Ascending aorta (tissue), 2 donors: ENCODE measurements at regions not wholly inside any gene's neighbourhood (a gene's known extent, or its start where the extent isn't known, plus 50 kb on each side); places are given as distances from the start of the nearest gene placed in this dataset.

ENCODE experiments used
- DNase-seq, 2 donors: peaks; one replicate each; pipeline ENCODE4 v3.0.0-alpha.2; 2019; ENCODE audit warnings: low spot score in 2 of 2
- H3K27ac ChIP-seq, 2 donors: fragments of 200-600 bp; sonication (generic); one replicate each; pipeline ENCODE4 v1.5.1; 2016 to 2017; ENCODE audit warnings: mild to moderate bottlenecking in 1 of 2
- H3K27me3 ChIP-seq: fragments of 200-600 bp; sonication (generic); one replicate; pipeline ENCODE4 v1.5.1; 2017
- H3K36me3 ChIP-seq, 2 donors: fragments of 200-600 bp; sonication (generic); one replicate each; pipeline ENCODE4 v1.5.1; 2016
- H3K4me1 ChIP-seq, 2 donors: fragments of 200-600 bp; sonication (generic); one replicate each; pipeline ENCODE4 v1.5.1; 2016 to 2017; ENCODE audit warnings: mild to moderate bottlenecking in 1 of 2
- H3K4me3 ChIP-seq, 2 donors: fragments of 200-600 bp; sonication (generic); one replicate each; pipeline ENCODE4 v1.5.1; 2016 to 2017; ENCODE audit warnings: mild to moderate bottlenecking in 1 of 2
- H3K9me3 ChIP-seq, 2 donors: fragments of 200-600 bp; sonication (generic); one replicate each; pipeline ENCODE4 v1.5.1; 2016
- intact Hi-C: fragments of 100-400 bp; cut with DNase I; formaldehyde crosslinking; loops from one replicate; pipeline ENCODE4 v1.15.1; 2023
- TF ChIP-seq, protein P1 (sequence below), 3 experiments: fragments of 200-600 bp in 2 of 3; fragments of 450-650 bp in 1 of 3; sonication (generic) in 2 of 3; IDR thresholded peaks; one replicate each; pipeline ENCODE4 v1.5.1; 2016 to 2019; ENCODE audit warnings: antibody characterized with exemption in 3 of 3, mild to moderate bottlenecking in 1 of 3, moderate library complexity in 1 of 3

DNA sequence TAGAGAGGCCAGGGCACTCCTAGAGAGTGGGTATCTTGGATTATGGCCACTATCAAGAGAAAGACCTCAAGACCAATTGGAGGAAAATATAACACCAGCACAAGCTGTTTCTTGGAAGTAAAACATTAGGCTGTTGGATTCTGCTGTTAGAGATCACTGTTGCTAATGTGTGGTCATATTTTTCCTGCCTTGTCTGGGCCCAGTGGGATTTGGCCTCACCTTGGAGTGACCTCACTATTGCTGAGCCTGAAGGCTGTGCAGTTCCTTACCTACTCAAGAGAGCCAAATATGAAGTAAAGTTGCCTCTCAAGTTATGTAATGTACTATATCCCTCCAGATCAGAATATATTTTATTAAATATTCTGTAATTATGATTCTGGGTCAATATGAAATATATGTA lies 355.4 kb upstream of the CTSO start:
- Histone ChIP-seq H3K9me3 (no peaks in the 10 kb centered on the region), H3K36me3 (no peaks in the 10 kb centered on the region), H3K27ac (no peak overlapping the region), H3K27me3 (no peaks in the 10 kb centered on the region), H3K4me1 (peaks cover 0 to 7% of the 10 kb centered on the region in 2 donors), H3K4me3 (no peak overlapping the region)
- no peak for DNase-seq
- intact Hi-C loops, result no loop called here
- TF ChIP-seq, protein P1, sequence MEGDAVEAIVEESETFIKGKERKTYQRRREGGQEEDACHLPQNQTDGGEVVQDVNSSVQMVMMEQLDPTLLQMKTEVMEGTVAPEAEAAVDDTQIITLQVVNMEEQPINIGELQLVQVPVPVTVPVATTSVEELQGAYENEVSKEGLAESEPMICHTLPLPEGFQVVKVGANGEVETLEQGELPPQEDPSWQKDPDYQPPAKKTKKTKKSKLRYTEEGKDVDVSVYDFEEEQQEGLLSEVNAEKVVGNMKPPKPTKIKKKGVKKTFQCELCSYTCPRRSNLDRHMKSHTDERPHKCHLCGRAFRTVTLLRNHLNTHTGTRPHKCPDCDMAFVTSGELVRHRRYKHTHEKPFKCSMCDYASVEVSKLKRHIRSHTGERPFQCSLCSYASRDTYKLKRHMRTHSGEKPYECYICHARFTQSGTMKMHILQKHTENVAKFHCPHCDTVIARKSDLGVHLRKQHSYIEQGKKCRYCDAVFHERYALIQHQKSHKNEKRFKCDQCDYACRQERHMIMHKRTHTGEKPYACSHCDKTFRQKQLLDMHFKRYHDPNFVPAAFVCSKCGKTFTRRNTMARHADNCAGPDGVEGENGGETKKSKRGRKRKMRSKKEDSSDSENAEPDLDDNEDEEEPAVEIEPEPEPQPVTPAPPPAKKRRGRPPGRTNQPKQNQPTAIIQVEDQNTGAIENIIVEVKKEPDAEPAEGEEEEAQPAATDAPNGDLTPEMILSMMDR (IDR thresholded peaks at IDR 0.05), result no peak

DNA sequence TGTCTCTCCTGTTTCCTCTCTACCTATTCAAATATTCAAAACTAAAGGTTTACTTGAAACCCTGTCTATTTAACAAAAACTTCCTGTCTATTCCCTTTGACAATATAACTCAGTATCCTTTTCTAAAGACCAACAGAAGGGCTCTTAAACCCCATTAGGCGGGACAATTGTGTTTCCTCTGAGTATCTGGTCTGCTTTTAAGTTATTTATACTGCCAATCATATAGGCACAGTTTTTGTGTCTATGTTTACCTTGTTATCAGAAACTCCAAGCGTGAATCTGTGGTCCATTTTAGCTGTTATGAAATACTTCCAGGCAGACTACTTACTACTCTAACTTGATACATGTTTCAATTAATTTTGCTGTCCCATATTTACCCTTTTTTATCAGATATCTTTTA lies 350.0 kb upstream of the CTSO start:
- intact Hi-C loops, result no loop called here
- no peak for DNase-seq
- no peaks in the 10 kb centered on the region for H3K27me3 ChIP-seq
- TF ChIP-seq, protein P1 (IDR thresholded peaks at IDR 0.05), result no peak
- H3K9me3 ChIP-seq, result no peaks in the 10 kb centered on the region
- peaks cover 0 to 3% of the 10 kb centered on the region in 2 donors for H3K4me1 ChIP-seq
- no peak overlapping the region for H3K27ac ChIP-seq
- no peak overlapping the region for H3K4me3 ChIP-seq
- H3K36me3 ChIP-seq, result no peaks in the 10 kb centered on the region

DNA sequence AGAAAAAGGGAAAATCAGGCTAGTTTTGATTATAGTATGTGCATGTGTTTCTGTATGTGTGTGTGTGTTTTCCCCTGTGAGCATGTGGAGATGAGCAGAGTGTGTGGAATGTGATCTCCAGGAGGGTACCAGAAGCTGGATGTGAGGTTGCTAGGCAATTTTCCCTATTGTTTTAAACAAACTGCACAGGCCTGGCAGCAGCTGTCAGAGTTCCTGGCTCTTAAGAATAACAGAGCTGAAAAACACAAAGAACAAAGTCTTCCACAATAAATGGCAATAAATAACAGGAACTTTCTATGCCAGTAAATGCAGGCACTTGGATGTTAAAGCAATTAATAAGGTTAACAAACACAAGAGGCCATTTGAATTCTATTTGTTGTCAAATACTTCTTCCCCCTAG lies 344.6 kb upstream of the CTSO start:
- intact Hi-C loops, result loop anchor here (10.0 kb wide), 1 partner anchor 667 kb away; no protein-coding TSS in a partner anchor
- Histone ChIP-seq H3K9me3 (no peaks in the 10 kb centered on the region), H3K27ac (no peak overlapping the region), H3K4me3 (no peak overlapping the region), H3K27me3 (no peaks in the 10 kb centered on the region), H3K4me1 (no peaks in the 10 kb centered on the region), H3K36me3 (no peaks in the 10 kb centered on the region)
- TF ChIP-seq, protein P1 (IDR thresholded peaks at IDR 0.05), result no peak
- DNase-seq, result no peak

DNA sequence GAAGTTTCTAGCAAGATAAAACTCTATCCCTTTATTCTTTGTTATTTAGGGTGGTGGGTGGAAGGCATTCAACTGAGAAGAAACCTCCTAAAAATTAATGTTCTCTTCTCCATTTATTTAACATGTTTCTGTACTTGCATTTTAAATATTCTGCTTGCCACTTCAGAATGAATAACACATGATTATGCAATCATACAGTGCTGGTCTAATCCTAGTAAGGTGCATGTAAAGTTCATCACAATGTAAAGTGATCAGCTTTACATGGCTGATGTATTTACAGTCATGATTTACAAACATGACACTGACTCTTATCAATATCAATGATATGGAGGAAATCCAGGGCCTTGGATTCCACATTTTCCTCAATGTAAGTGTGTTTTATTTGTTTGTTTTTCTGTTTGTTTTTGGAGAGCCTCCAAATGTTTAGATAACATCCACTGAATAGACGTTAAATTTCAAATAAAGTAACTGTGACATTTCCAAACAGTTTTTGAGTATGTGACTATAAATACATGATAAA lies 342.1 kb upstream of the CTSO start:
- intact Hi-C loops, result loop anchor here (10.0 kb wide), 1 partner anchor 669 kb away; no protein-coding TSS in a partner anchor
- no peak overlapping the region for H3K27ac ChIP-seq
- no peak overlapping the region for H3K4me3 ChIP-seq
- TF ChIP-seq, protein P1 (IDR thresholded peaks at IDR 0.05), result no peak
- no peaks in the 10 kb centered on the region for H3K9me3 ChIP-seq
- DNase-seq, result no peak
- H3K4me1 ChIP-seq, result no peaks in the 10 kb centered on the region
- H3K27me3 ChIP-seq, result no peaks in the 10 kb centered on the region
- H3K36me3 ChIP-seq, result no peaks in the 10 kb centered on the region

DNA sequence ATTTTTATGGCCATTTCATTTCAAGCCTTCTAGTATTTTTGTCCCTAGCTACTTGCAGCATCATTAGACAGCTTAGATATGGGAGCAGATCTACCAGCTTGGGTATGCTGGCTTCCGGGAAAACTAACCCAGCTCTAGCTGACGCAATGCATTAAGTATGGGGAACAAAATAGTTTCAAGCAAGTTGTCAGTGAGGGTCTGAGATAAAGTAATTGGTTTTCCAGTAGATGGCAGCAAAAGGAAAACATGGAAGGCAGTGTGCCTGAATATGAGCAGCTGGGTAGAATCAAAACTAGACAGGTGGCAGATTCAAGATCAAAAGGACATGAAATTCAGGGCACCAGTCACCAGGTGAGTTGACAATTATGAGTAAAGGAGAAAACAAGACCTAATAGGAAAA lies 340.9 kb upstream of the CTSO start:
- no peaks in the 10 kb centered on the region for H3K9me3 ChIP-seq
- H3K36me3 ChIP-seq, result no peaks in the 10 kb centered on the region
- H3K4me1 ChIP-seq, result no peaks in the 10 kb centered on the region
- H3K4me3 ChIP-seq, result no peak overlapping the region
- no peak overlapping the region for H3K27ac ChIP-seq
- no peaks in the 10 kb centered on the region for H3K27me3 ChIP-seq
- intact Hi-C loops, result loop anchor here (10.0 kb wide), 1 partner anchor 670 kb away; no protein-coding TSS in a partner anchor
- TF ChIP-seq, protein P1 (IDR thresholded peaks at IDR 0.05), result peak in 1 of 3 experiments; percentile 30
- DNase-seq, result no peak
